Limb (tissue), 2 donors: ENCODE measurements at regions not wholly inside any gene's neighbourhood (a gene's known extent, or its start where the extent isn't known, plus 50 kb on each side); places are given as distances from the start of the nearest gene placed in this dataset.

ENCODE experiments used
- DNase-seq, 2 donors: peaks; one replicate each; pipeline ENCODE4 v3.0.0-alpha.2; 2016; ENCODE audit errors: extremely low spot score in 2 of 2

DNA sequence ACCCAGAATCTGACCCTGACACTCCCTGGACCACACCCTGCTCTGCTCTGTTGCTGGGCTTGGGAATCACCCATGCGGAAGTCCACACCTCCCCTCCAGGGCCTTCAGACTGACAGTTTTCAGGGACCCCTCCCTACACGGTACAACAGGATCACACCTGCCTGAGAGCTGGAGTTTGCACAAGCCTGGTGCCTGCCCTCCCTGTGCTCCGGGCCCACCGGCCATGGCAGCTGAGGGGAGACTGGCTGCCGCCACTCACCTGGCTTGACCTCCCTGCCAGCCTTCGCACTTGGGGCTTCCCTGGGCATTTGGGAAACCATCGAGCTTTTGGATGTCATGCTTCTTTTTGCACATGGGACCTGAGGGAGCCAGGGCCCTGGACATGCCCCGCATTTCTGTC lies 95.9 kb upstream of the ANKRD34C start:
- DNase-seq = no peak

DNA sequence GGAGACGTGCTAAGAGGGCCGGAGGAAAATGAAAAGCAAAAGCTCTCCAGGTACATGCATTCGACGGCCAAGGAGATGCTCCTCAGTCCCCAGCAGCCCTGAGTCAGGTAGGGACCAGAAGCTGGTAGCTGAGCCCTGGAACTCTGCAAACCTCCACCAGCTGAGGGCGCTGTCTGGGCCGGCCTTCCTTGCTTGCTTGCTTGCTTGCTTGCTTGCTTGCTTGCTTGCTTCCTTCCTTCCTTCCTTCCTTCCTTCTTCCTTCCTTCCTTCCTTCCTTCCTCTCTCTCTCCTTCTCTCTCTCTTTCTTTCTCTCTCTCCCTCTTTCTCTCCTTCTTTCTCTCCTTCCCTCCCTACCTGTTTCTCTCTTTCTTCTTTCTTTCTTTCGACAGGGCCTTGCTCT lies 94.6 kb upstream of the RASGRF1 start:
- no peak for DNase-seq

DNA sequence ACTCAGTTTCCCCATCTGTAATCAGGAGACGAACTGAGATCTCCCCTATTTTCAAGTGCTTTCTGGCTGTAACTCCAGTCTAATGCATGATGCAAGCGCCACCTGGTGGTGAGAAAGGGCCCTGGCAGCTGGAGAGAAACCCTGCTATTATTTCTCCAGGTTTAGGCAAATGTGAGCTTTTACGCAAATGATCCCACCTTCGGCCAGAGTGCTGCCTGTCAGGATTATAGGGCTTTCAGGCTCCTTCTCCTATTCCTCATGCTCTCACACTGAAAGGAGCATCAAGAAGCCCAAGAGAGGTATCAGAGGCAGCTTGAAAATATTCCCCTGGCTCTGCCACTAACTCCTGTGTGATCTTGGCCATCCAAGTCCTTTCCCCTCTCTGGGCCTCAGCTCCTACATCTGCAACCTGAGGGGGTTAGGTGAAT lies 93.9 kb upstream of the RASGRF1 start:
- DNase-seq = peak; percentile 70 to 85

GRCh38 chr15:79180318-79180717 lies 89.7 kb upstream of the RASGRF1 start:
- DNase-seq = no peak

- no peak for DNase-seq
These were observed 89.0 kb upstream of the RASGRF1 start for GRCh38 chr15:79179597-79179996.

DNA sequence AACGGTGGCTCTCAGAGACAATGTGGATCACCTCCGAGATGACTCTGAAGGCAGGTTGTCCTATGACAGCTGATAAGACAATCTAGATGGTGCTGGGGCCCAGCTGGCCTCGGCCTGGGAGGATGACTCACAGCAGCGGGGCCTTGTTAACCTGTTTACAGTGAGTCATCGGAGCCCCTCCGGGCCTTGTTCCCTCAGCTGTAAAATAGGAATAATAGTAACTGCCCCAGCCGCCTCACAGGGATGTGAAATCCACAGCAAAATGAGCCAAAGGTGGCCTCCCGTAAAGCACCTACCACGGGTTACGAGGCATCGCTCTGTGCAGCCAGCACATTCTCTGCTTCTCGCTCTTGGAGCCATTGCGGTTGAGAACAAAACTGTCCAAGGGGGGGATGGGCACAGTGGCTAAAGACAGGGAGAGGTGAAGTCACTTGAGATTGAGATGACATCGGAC lies 88.6 kb upstream of the RASGRF1 start:
- no peak for DNase-seq

GRCh38 chr15:79178594-79178993 lies 88.0 kb upstream of the RASGRF1 start:
- DNase-seq = no peak

DNA sequence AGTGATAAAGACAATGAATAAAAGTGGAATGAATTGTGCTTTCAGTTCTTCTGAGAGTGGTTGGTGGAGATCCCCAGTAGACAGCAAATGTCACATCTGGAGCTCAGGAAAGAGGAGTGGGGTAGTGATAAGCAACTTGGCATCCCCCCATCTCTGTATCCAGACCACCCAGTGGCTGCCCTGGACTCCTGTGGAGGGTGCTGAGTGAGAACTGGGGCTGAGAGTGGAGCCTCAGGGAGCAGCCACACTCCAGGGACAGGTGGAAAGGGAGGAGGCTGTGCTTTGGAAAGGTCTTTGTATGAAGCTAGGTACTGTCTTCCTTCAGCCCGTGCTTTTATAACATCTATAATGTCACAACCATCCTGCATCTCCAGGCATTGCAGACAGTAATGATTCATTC lies 85.6 kb upstream of the RASGRF1 start:
- no peak for DNase-seq

DNA sequence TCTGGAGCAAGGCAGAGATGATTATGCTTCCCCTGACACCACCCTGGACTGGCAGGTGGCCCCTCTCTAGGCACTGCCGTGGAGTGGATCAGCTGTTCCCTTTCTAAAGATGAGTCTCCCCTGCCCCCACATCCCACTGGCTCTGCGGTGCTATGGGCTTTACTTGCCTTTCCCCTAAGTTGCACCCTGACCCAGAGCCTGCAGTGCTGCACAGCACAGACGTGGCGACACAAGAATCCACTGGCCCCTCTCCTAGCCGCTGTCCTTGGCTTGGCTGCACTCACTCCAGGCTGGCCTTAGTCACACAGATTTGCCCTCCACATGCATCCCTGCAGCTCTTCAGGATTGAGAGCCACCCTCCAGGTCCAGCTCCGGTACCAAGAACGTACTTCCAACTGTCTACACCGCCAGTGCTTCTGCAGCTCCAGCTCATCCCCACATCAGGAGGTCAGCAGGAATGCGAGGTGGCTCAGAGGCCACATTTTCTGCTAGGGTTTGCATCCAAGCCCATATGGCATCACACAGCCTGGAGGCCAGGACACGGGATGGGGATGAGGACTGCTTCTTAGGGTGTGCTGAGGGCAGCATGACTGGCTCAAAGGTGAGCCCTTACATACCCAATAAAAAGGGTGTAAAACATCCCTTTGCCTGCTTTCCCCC lies 82.4 kb upstream of the RASGRF1 start:
- no peak for DNase-seq

GRCh38 chr15:79172032-79172481 lies 81.5 kb upstream of the RASGRF1 start:
- no peak for DNase-seq

DNA sequence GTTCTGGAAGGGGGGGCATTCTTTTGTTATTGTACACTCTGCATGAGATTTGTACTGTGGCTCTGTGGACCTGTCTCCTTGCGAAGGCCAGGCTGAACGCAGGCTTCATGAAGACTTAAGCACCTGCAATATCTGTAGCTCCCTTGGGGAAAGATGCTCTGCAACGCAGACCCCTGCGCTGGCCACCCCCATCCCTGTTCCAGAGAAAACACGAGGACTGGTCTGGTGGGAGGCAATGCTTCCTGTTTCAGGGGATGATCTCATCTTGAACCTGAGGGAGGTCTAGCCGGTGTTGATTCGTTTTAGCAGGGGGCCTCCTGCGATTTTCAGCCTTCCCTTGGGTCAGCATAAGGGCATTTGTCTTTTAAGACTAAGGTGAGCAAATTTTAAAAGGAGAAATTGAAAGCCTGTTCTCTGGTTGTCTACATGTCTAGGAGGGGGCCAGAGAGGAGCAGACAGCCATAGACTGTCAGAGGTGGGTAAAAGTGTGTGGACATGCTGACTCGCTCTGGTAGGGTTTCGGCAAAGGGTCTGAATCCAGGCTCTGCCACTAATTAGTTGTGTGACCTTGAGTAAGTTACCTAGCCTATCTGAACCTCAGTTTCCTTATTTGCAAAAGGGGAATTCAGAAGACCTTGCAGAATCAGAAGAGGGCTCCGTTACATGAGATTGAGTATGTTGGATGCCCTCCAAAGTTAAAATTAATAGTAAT lies 80.9 kb upstream of the RASGRF1 start:
- no peak for DNase-seq

- no peak for DNase-seq
These were observed 79.7 kb upstream of the RASGRF1 start for GRCh38 chr15:79170256-79170664.

GRCh38 chr15:79169526-79170133 lies 79.0 kb upstream of the RASGRF1 start:
- no peak for DNase-seq

GRCh38 chr15:79168922-79169456 lies 78.4 kb upstream of the RASGRF1 start:
- no peak for DNase-seq

DNA sequence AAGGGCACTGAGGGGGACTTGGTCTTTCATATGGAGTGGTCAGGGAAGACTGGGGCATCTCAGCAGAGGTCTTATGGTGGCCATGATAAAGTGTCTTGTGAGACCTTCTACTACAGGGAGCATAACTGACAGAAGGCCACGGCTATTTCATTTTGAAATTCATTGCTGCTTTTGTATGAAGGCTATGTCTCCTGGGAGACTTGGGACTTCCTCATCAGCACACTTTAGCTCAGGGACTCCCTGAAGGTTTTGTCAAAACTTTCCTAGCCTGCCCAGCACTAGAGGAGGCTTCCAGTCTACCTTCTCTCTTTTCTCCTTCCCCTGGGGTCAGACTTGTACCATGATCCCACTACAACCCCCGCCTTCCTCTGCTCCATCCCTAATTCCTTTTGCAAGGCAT lies 77.2 kb upstream of the RASGRF1 start:
- DNase-seq = no peak

GRCh38 chr15:79166311-79166955 lies 75.9 kb upstream of the RASGRF1 start:
- no peak for DNase-seq

DNA sequence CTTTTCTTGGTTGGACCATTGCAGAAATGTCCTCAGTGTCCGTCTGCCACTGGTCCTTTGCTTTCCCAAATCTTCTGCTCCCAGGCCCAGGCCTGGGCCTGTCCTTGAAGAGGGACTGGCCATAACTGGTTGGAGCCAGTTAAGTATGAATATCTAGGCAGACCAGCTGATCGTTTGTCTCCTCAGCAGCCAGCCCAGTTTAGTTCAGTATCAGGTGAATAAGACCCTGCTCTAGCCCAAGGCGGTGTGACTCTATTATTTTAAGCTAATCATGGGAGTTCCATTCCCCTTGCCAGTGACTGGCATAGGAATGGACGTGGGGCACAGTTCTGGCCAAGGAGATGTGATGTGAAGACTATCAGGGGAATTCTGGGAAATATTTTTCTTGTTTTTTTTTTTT lies 73.9 kb upstream of the RASGRF1 start:
- no peak for DNase-seq

DNA sequence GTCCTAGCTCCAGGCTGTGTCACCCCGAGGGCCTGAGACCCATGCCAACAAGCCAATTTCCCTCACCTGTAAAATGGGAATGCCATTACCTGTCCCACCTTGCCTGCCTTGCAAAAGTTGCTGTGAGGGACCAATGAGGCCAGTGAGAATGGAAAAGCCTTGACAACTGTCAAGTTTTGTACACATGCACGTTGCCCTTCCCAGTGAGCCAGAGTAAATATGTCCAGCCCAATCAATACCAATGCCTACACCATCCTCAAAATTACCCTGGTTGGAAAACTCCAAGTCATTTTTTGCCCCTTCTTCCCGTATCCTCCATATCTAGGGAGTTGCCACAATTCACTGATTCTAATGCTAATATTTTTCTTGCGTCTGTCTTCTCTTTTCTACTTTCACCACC lies 73.5 kb upstream of the RASGRF1 start:
- DNase-seq = no peak

- no peak for DNase-seq
These were observed 72.8 kb upstream of the RASGRF1 start for GRCh38 chr15:79163395-79163794.

DNA sequence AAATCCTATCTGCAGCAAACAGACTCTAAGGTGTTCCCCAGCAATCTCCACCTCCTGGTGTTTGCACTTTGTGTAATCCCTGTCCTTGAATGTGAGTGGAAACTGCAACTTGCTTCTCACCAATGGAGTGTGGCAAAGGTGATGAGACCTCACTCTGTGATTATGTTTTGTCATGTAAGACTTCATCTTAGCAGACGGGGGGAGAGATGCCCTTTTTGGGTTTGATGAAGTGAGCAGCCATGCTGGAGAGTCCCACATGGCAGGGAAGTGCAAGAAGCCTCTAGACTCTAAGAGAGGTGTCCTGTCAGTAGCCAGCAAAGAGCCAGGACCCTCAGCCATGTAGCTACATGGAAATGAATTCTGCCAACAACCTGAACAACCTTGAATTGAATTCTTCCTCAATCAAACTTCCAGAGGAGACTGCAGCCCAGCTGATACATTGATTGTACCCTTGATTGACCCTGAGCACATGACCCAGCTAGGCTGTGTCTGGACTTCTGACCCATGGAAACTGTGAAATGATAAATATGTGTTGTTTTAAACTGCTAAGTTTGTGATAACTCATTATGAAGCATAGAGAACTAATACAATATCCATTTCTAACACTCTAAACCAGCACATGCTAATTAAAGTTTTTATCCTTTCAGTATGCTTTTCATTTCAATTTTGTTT lies 71.4 kb upstream of the RASGRF1 start:
- DNase-seq = no peak

- no peak for DNase-seq
These were observed 69.6 kb upstream of the RASGRF1 start for GRCh38 chr15:79160211-79160610.
